LHCN-M2 (cell line): ENCODE measurements at regions not wholly inside any gene's neighbourhood (a gene's known extent, or its start where the extent isn't known, plus 50 kb on each side); places are given as distances from the start of the nearest gene placed in this dataset.

Source experiments
- DNase-seq: peaks from one replicate; pipeline ENCODE4 v3.0.0-alpha.2; 2012; ENCODE audit warnings: low read depth

DNA sequence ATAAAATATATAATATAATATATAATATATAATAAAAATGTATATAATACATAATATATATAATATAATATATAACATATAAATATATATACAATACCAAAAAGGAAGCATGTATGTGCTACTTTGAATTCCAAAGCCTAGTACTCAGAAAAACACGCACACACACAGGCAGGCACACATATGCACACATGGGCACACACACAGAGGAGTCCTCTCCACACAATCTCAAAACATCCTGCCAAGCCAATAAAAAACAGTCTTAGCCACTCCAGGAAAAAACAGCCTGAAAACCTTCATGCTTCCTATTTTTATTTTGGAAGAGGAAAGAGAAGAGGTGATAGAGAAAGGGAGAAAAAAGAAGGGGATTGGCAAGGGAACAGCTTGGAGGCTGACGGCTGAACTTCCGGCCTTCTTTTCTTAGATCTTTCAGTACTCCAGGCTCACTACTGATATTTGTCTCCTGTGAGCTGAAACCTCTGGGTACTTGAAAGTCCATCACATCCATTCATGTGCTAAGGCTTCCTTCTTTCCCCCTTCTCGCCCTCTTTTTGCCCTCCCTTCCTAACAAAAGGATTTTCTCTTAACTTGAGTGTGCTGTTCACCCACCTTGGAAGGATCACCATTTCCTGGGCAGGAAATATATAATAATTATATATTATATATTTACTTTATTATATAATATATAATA is 394.2 kb downstream of the NUAK1 start:
- no peak for DNase-seq

DNA sequence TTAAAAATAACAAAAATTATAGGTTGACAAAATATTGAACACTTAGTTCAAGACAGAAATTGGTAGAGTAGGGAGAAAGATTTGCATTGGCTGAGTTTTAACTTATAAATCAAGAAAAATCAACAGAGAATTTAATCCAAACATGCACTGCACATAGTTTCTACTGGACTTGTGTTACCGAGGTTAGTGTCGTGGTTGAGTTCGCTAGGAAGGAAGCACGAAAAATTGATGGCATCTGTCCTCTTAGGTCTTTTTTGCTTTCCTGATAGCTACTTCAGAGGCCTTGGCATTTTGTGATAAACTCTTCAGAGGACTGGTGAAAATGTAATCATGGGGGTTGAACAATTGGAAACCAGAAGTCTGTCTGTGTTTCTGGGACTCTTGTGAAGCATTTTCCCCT is 392.9 kb downstream of the NUAK1 start:
- no peak for DNase-seq

DNA sequence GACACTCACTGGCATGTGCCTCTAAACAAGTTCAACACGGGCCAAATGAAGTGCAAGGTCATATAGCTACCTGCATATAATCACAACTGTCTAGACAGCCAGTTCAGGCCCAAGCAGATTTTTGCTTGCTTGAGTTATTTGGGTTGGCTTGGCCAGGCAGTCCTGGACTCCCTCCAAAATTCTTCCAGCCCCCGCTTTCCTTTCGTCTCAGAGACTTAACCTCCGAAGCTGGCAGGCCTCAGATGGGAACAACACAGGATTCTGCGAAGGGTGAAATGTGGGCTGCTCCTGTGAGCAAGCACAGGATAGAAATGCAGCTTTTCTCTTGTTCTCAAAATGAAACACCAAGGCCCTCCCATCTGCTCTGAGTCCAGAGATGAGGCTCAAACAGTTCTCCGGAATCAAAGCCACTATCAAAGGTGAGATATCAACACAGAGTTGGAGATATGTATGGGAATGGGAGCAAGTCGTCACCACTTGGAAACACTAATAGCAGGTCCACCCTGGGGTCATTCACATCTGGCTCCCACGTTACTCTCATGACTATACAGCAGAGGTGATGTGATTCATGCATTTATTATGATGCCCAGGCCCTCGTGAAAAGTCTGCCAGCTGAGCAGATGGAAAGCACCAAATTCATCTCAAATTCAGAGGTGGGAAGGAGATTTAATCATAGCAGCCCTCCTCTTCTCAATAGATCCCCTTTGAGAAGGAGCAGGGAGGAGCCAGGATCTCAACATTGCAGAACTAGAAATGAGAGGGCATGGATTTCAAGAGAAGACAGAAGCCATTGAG is 389.8 kb downstream of the NUAK1 start:
- DNase-seq = no peak

GRCh38 chr12:105750096-105750495 is 388.7 kb downstream of the NUAK1 start:
- no peak for DNase-seq

DNA sequence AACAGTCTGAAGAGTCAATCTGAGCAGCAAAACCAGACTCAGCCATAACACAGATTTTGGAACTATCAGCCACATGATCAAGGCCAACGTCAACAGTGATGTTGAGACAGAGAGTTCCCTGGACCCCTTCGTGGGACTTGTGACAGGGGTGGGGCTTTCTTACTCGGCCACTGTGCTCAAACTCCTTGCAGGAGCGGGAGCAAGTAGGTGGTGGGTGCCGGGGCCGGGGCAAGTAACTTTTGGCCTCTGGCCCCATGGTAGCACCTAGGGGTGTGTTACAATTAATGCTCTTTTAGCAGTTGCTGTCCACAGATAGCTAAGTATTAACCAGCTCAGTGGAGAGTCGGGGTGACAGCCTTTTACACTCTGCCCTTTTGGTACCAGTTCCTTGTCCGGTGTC is 384.4 kb downstream of the NUAK1 start:
- DNase-seq = no peak

- DNase-seq = no peak
Observed at GRCh38 chr12:105756961-105757360, 381.8 kb downstream of the NUAK1 start.

DNA sequence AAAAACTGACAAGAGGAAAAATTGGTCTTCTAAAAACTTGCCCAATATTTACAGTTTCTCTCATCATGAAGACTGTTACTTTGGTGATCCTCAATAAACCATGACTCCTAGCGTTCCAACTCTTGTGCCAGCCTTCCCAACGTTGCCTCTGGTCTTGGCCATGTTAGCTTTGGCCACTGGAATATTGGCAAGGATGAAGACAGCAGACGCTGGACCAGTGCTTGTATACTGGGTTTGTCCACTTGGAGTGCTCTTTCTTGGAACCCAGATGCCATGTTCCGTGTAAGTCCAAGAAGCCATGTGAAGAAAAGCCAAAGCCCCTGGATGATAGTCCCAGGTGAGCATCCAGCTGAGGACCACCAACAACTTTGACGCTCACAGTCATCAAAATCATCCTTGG is 379.6 kb downstream of the NUAK1 start:
- DNase-seq = no peak

DNA sequence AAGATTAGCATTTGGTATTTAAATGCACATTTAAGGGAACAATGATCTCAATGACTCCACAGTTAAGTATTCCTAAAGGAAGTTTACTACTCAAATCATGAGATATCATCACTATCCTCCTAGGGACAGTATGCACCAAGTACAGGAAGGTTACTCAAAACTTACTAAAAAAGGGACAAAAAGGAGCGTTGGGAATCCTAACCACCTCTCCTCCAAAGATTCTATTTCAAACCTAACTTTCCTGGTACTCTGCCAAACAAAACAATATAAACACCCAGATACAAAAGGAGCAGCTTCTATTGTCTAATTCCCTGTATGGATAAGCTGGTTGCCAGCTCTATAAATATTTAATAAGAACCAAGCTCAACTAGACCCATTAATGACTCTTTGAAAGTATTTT is 377.7 kb downstream of the NUAK1 start:
- DNase-seq = peak; percentile 14

GRCh38 chr12:105764216-105764835 is 374.4 kb downstream of the NUAK1 start:
- no peak for DNase-seq

GRCh38 chr12:105765053-105766014 is 373.4 kb downstream of the NUAK1 start:
- no peak for DNase-seq

- no peak for DNase-seq
Observed at GRCh38 chr12:105766029-105766428, 372.7 kb downstream of the NUAK1 start.

DNA sequence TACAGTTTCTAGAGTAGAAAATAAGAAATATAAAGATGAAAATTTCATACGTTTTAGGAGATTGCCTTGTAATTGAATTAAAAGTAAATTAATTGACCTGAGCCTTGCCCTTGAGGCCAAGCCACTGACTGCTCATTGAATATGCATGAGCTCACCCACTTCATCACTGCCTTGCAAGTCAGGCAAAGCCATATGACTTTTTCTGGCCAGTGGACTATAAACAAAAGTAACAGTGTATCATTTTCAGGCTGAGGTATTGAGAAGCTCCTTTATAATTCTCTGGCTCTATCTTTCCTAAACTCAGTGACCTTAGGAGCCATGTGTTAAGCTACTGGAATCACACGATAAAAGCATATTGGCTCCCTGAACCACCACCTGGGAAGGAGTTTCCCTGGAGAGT is 369.3 kb downstream of the NUAK1 start:
- DNase-seq = no peak

DNA sequence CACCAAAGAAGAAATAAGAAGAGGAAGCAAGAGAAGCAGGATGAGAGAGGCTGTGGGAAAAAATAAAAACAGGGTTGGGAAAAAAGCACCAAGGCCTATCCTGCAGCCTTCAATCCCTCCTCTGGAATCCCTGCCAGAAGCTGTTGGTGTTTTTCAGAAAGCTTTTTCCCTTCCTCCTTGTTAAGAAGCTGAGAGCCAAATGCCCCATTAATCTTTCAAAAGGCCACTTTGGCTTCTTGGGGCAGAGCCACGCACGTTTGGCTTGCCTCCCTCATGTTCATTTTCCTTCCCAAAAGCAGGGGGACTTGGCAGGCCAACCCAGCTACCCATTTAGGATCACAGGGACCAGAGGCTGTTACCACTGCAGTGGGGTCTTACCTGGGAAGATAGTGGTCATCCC is 365.3 kb downstream of the NUAK1 start:
- no peak for DNase-seq

DNA sequence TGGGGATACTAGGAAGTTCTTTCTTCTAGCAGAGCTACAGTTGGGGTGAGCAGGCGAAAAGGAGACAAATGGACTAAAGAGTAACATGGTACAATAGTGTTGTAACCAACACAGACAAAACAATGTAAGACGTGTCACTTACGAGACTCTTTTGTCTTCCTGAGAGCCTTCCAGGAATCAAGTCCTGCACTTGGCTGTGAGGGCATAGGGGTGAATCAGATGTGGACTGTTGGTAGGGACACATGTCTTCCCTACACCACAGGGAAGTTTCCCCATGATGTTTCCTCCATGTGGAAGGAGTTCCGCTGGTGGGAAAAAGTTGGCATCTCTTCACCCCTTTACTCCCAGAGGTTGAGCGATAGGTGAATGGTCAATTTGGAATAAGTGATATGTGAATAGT is 364.7 kb downstream of the NUAK1 start:
- no peak for DNase-seq

GRCh38 chr12:105775343-105775742 is 363.4 kb downstream of the NUAK1 start:
- peak; percentile 11 for DNase-seq

- DNase-seq = no peak
Observed at GRCh38 chr12:105783983-105784947, 354.5 kb downstream of the NUAK1 start.

DNA sequence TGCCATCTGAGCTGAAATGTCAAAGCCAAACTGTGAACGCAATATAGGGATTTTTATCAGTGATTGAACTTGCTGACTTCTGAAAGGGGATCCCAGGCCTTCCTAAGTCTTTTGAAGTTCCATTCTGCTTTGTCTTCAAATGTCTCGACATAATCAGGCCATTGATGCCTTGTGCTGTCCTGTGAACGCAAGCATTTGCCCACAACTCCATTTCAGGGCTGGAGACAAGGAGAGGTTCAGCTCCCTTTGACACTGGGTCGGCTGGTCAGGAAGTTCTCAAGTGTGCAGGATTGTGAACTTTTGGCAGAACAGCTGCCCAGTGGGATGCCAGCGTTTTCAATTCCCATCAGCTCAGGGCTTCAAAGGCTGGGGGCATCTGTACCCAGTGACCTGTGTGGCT is 345.3 kb downstream of the NUAK1 start:
- no peak for DNase-seq

DNA sequence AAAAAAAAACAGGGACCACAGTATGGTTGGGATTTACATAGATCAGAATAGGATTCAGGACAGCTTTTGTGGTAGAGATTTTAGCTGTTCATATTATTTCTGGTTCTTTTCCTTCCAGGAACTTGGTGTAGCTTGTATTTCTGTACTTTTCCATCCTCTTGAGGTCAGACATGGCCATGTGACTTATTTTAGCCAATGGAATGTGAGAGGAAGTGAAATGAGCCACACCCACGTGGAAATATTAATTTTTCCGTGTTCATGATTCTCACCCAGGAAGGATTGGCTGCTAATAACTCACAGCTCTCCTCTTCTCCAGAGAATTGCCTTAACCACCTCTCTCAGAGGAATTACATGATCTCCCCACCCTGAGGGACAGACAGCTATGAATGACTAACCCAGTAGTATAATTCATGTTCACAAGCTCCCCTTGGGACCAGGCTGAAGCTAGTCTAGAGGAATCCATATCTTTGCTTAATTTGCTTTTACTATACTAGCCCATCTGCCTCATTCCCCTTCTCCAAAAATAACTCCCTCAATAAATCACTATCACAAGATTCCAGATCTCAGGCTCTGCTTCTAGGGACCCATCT is 340.4 kb downstream of the NUAK1 start:
- DNase-seq = no peak

DNA sequence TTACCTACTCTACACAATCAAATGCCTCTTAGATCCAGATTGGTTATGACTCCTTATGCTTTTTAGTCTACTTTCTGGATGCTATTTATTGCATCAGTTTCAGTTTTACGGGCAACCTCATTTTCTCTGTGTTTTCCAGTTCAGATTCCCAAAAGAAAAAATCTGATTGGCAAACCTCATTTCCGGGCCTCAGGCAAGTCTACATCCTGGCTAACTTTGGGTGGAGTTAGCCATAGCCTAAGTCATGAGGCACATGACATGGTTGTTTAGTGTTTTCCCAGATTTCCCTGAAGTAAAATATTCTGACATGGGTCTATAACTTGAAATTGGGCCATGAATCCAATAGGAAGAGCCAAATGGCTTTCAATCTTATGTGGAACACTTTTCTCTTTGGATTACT is 339.7 kb downstream of the NUAK1 start:
- DNase-seq = no peak

DNA sequence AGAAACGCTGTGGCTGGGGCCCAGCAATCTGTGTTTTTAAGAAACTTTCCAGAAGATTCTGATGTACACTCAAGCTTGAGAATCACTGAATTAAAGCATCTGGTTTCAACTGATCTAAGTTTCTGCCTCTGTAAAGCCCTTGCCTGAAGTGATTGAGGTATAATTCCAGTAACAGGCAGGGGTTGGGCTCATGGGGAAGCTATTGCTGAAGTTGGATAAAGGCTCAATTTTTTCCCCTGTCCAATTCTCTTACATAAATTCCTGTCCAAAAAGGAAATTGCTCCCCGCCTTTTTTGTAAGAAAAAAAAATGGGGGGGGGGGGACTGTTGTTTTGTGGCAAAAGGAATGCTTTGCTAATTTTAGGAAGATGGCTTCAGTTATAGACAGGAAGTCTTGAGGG is 337.4 kb downstream of the NUAK1 start:
- DNase-seq = no peak
